HFFc6 (cell line): ENCODE measurements at regions not wholly inside any gene's neighbourhood (a gene's known extent, or its start where the extent isn't known, plus 50 kb on each side); places are given as distances from the start of the nearest gene placed in this dataset.

ENCODE experiments used
- DNase-seq: peaks from one replicate; pipeline ENCODE4 v3.0.0-alpha.2; 2018
- H3K27ac Mint-ChIP-seq: 2 replicates; pipeline ENCODE4 v1.8.0; 2020; ENCODE audit warnings: mild to moderate bottlenecking, mixed read lengths
- H3K27me3 Mint-ChIP-seq: 2 replicates; pipeline ENCODE4 v1.8.0; 2021; ENCODE audit warnings: mild to moderate bottlenecking, moderate library complexity, mixed read lengths; ENCODE audit not compliant: insufficient read depth
- H3K36me3 Mint-ChIP-seq: 2 replicates; pipeline ENCODE4 v1.8.0; 2021; ENCODE audit warnings: low read depth, mixed read lengths
- H3K4me1 Mint-ChIP-seq: 2 replicates; pipeline ENCODE4 v1.8.0; 2020; ENCODE audit warnings: low read depth, mixed read lengths
- H3K4me3 Mint-ChIP-seq: 2 replicates; pipeline ENCODE4 v1.8.0; 2020; ENCODE audit warnings: mild to moderate bottlenecking, moderate library complexity, mixed read lengths
- H3K9me3 Mint-ChIP-seq: 2 replicates; pipeline ENCODE4 v1.8.0; 2020; ENCODE audit warnings: mild to moderate bottlenecking, mixed read lengths
- TF ChIP-seq, protein P1 (sequence below): fragments of 200-600 bp; sonication (generic); IDR thresholded peaks from 2 replicates; pipeline ENCODE4 v1.5.0; 2021; ENCODE audit warnings: antibody characterized with exemption, mild to moderate bottlenecking

DNA sequence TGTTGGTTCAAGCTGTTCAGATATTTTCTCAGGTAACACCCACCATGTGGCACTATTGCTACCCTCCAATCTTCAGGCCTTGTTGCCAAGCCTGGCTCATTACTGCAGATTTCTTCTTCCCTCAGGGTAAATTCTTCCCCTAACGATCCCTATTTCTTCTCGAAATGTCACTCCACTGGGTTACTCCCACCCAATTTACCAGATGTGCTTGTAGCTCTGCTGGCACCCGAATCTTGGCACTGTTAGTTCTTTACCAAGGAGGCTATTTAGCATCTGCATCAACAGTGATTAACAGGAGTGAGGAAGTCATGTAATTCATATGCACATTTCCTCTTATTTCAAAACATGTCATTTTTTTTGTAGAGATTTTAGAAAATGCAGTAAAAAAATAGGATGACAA lies 217.1 kb upstream of the CYRIA start:
- Mint-ChIP-seq H3K4me3 (no peak overlapping the region), H3K9me3 (peaks cover 49% of the 10 kb centered on the region), H3K4me1 (no peaks in the 10 kb centered on the region), H3K36me3 (no peaks in the 10 kb centered on the region), H3K27me3 (no peaks in the 10 kb centered on the region; the same call in 1 of the 2 replicates), H3K27ac (no peak overlapping the region)
- TF ChIP-seq, protein P1, sequence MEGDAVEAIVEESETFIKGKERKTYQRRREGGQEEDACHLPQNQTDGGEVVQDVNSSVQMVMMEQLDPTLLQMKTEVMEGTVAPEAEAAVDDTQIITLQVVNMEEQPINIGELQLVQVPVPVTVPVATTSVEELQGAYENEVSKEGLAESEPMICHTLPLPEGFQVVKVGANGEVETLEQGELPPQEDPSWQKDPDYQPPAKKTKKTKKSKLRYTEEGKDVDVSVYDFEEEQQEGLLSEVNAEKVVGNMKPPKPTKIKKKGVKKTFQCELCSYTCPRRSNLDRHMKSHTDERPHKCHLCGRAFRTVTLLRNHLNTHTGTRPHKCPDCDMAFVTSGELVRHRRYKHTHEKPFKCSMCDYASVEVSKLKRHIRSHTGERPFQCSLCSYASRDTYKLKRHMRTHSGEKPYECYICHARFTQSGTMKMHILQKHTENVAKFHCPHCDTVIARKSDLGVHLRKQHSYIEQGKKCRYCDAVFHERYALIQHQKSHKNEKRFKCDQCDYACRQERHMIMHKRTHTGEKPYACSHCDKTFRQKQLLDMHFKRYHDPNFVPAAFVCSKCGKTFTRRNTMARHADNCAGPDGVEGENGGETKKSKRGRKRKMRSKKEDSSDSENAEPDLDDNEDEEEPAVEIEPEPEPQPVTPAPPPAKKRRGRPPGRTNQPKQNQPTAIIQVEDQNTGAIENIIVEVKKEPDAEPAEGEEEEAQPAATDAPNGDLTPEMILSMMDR, result no peak
- no peak for DNase-seq

DNA sequence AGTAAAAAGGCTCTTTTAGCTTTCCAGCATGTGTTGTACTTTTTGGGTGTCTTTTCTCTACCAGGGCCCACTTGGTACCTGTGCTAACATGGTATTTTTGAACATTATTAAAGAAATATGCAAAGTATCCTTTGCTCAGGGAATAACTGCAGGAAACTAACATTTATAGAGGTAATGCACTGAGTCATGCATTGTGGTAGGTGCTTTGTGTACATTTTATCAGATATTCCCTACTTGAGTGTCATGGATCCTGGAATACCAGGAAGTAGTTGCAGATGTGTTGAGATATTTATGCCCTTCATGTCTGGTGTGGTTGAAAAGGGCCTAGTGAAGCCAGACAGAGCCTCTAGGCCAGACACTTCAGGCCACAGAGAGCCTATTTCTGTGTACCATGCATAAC lies 215.5 kb upstream of the CYRIA start:
- TF ChIP-seq, protein P1, result no peak
- Mint-ChIP-seq H3K36me3 (no peaks in the 10 kb centered on the region), H3K9me3 (peaks cover 49% of the 10 kb centered on the region), H3K27me3 (no peaks in the 10 kb centered on the region; the same call in 1 of the 2 replicates), H3K4me3 (no peak overlapping the region), H3K4me1 (no peaks in the 10 kb centered on the region), H3K27ac (no peak overlapping the region)
- DNase-seq, result no peak

DNA sequence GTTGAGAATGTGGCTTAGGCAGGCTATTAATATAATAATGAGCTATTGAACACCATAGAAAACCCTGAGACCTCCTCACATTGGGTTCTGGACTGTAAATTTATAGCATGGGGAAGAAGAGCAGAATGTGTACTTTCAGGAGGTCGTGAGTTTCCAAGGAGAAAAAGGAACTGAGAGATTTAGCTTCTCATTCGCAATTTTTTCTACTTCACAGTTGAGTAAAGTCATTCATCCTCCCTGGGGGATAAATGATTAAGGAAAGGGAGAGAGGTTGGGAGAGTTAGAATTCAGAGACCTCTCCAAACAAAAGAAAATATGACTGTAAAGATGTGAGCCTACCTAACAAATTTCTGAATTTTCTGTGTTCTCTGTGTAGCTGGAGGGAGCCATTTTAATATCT lies 205.8 kb upstream of the CYRIA start:
- DNase-seq, result no peak
- Mint-ChIP-seq H3K27me3 (no peaks in the 10 kb centered on the region), H3K36me3 (0 out of 2 replicates have a peak, but pooled peaks cover 3% of the 10 kb centered on the region), H3K4me1 (no peaks in the 10 kb centered on the region), H3K27ac (no peak overlapping the region), H3K9me3 (peaks cover 44% of the 10 kb centered on the region), H3K4me3 (no peak overlapping the region)
- TF ChIP-seq, protein P1, result no peak

DNA sequence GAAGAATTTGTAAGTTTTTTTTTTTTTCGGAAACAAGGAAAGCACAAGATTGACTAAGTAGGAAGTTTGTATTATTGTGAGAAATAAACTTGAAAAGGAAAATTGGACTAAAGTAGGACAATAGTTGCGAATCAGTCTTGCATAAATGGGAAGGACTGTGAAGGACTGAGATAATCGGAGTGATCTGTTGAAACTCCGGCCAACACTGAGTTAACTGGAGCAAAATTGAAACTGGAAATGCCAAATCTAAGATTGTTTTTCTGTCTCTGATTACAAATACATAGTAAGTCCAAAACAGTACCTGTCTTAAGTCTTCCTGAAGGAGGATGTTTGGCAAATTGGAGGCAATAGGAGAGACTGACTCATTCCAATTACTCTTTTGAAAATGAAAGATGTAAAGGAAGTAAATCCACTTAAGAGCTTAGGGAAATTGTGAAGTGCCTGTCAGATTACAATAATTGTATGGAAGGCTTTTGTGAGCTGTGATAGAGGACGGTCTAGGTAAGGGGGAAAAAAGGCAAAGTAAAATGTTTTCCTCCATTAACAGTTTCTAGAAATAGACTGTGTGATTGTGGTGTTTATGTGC lies 204.9 kb upstream of the CYRIA start:
- Mint-ChIP-seq H3K27me3 (no peaks in the 10 kb centered on the region), H3K36me3 (0 out of 2 replicates have a peak, but pooled peaks cover 3% of the 10 kb centered on the region), H3K4me3 (no peak overlapping the region), H3K27ac (no peak overlapping the region), H3K4me1 (no peaks in the 10 kb centered on the region), H3K9me3 (peaks cover 42% of the 10 kb centered on the region)
- TF ChIP-seq, protein P1, result no peak
- no peak for DNase-seq

DNA sequence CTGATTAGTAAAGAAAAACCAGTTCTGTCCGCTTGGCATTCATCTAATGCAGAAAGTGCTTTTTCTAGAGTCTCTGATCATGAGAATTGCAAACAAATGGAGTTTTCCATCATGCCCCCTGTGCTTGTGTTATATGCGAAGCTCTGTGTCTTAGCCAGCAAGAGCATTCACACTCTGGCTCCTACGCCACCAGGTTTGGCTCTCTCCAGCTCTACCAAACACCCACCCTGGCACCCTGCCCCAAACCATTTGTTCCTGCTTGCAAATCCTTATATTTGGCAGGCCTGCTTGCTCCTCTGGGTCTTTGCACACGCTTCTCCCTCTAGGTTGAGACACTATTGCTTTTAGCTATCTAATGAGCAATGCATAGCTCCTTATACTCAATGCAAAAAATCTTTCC lies 204.1 kb upstream of the CYRIA start:
- peaks cover 39% of the 10 kb centered on the region for H3K9me3 Mint-ChIP-seq
- no peaks in the 10 kb centered on the region for H3K4me1 Mint-ChIP-seq
- H3K36me3 Mint-ChIP-seq, result 0 out of 2 replicates have a peak, but pooled peaks cover 3% of the 10 kb centered on the region
- no peaks in the 10 kb centered on the region for H3K27me3 Mint-ChIP-seq
- no peak overlapping the region for H3K27ac Mint-ChIP-seq
- DNase-seq, result no peak
- H3K4me3 Mint-ChIP-seq, result no peak overlapping the region
- TF ChIP-seq, protein P1, result no peak
